ENCODE measurements at regions not wholly inside any gene's neighbourhood (a gene's known extent, or its start where the extent isn't known, plus 50 kb on each side); places are given as distances from the start of the nearest gene placed in this dataset.

- TF ChIP-seq CEBPB (IDR thresholded peaks at IDR 0.05; ENCODE audit: low read depth, low read length), result no peak
- TF ChIP-seq RAD21 (IDR thresholded peaks at IDR 0.05 in 1 of 2, conservative IDR thresholded peaks at IDR 0.05 in 1 of 2; ENCODE audit: low read depth in 2 of 2, low read length in 2 of 2), result no peak
- no peak for TF ChIP-seq POLR2A (IDR thresholded peaks at IDR 0.05; ENCODE audit: control extremely low read depth in 1 of 2, low read depth in 2 of 2, low read length in 2 of 2)
- no peak for TF ChIP-seq CTCF (IDR thresholded peaks at IDR 0.05; ENCODE audit: control extremely low read depth in 1 of 3, insufficient read depth in 1 of 3, low read depth in 1 of 3, low read length in 3 of 3)
- no peak for TF ChIP-seq CBX5 (IDR thresholded peaks at IDR 0.05; ENCODE audit: low read depth, low read length)
Observed at GRCh38 chr4:33425936-33426335, 2705.8 kb downstream of the PCDH7 start.
